Neural cell (in vitro differentiated cells): ENCODE measurements at regions not wholly inside any gene's neighbourhood (a gene's known extent, or its start where the extent isn't known, plus 50 kb on each side); places are given as distances from the start of the nearest gene placed in this dataset.

ENCODE experiments used
- H2AFZ ChIP-seq: fragments of 200-600, 300-800 bp; sonication (generic), shearing (Covaris generic); 2 replicates; pipeline ENCODE4 v1.6.0; 2014; ENCODE audit warnings: low read depth, mild to moderate bottlenecking, antibody characterized with exemption, low read length, moderate library complexity
- H3F3A ChIP-seq: fragments of 200-600 bp; shearing (Covaris generic); 2 replicates; pipeline ENCODE4 v1.6.1; 2016; ENCODE audit warnings: mild to moderate bottlenecking, moderate library complexity, mixed read lengths, antibody characterized with exemption, low read length; ENCODE audit not compliant: insufficient read depth, poor library complexity, severe bottlenecking
- H3K27ac ChIP-seq: fragments of 200-600, 300-800 bp; sonication (generic), shearing (Covaris generic); 2 replicates; pipeline ENCODE4 v1.5.1; 2014; ENCODE audit warnings: mild to moderate bottlenecking, low read length, moderate library complexity
- H3K27me3 ChIP-seq: fragments of 300-800, 200-600 bp; sonication (generic), shearing (Covaris generic); 2 replicates; pipeline ENCODE4 v1.6.0; 2014; ENCODE audit warnings: mild to moderate bottlenecking, low read depth, low read length, moderate library complexity; ENCODE audit not compliant: insufficient read depth
- H3K36me3 ChIP-seq: fragments of 300-800, 200-600 bp; sonication (generic), shearing (Covaris generic); 2 replicates; pipeline ENCODE4 v1.5.1; 2014; ENCODE audit warnings: mild to moderate bottlenecking, antibody characterized with exemption, low read length, moderate library complexity; ENCODE audit not compliant: insufficient read depth
- H3K4me2 ChIP-seq: fragments of 300-800, 200-600 bp; sonication (generic), shearing (Covaris generic); 2 replicates; pipeline ENCODE4 v1.6.0; 2014; ENCODE audit warnings: mild to moderate bottlenecking, low read length
- H3K4me3 ChIP-seq: fragments of 300-800, 200-600 bp; sonication (generic), shearing (Covaris generic); 2 replicates; pipeline ENCODE4 v1.5.1; 2014; ENCODE audit warnings: mild to moderate bottlenecking, low read length, moderate library complexity
- H3K79me2 ChIP-seq: fragments of 200-600 bp; shearing (Covaris generic); replicated peaks from 2 replicates; pipeline ENCODE4 v1.6.0; 2014; ENCODE audit warnings: mild to moderate bottlenecking, low read length, moderate library complexity; ENCODE audit not compliant: insufficient read depth
- H3K9ac ChIP-seq: fragments of 300-800, 200-600 bp; sonication (generic), shearing (Covaris generic); 2 replicates; pipeline ENCODE4 v1.6.1; 2016; ENCODE audit warnings: mild to moderate bottlenecking, low read length, mixed read lengths
- H3K9me2 ChIP-seq: fragments of 200-600 bp; shearing (Covaris generic); 2 replicates; pipeline ENCODE4 v1.6.1; 2016; ENCODE audit warnings: mild to moderate bottlenecking, low read length, mixed read lengths; ENCODE audit not compliant: insufficient read depth
- H3K9me3 ChIP-seq: fragments of 200-600, 300-800 bp; sonication (generic), shearing (Covaris generic); 2 replicates; pipeline ENCODE4 v1.6.1; 2016; ENCODE audit warnings: mild to moderate bottlenecking, mixed run types, low read length, moderate library complexity, mixed read lengths
- H4K20me1 ChIP-seq: fragments of 200-600 bp; shearing (Covaris generic); 2 replicates; pipeline ENCODE4 v1.6.1; 2016; ENCODE audit warnings: mild to moderate bottlenecking, mixed run types; ENCODE audit not compliant: insufficient read depth
- CTCF ChIP-seq: fragments of 450-650 bp; IDR thresholded peaks from 2 replicates; pipeline ENCODE4 v1.5.1; 2014; ENCODE audit warnings: antibody characterized with exemption, mild to moderate bottlenecking, moderate library complexity; ENCODE audit not compliant: poor library complexity, severe bottlenecking
- EP300 ChIP-seq: fragments of 450-650 bp; conservative IDR thresholded peaks from 2 replicates; pipeline ENCODE4 v1.6.1; 2014; ENCODE audit warnings: antibody characterized with exemption, mild to moderate bottlenecking, moderate library complexity; ENCODE audit not compliant: poor library complexity, severe bottlenecking
- EZH2 ChIP-seq: fragments of 200-600, 300-800 bp; shearing (Covaris generic), sonication (generic); IDR thresholded peaks from 2 replicates; pipeline ENCODE4 v1.6.1; 2014; ENCODE audit warnings: antibody characterized with exemption, low read length, borderline replicate concordance, mild to moderate bottlenecking; ENCODE audit not compliant: insufficient read depth, poor library complexity, severe bottlenecking
- MXI1 ChIP-seq: fragments of 450-650 bp; conservative IDR thresholded peaks from 2 replicates; pipeline ENCODE4 v1.6.1; 2014; ENCODE audit warnings: antibody characterized with exemption, mild to moderate bottlenecking; ENCODE audit not compliant: poor library complexity, severe bottlenecking
- POLR2AphosphoS5 ChIP-seq: IDR thresholded peaks from 2 replicates; pipeline ENCODE4 v1.6.1; 2012
- RAD21 ChIP-seq: fragments of 450-650 bp; conservative IDR thresholded peaks from 2 replicates; pipeline ENCODE4 v1.6.1; 2014; ENCODE audit warnings: antibody characterized with exemption, mild to moderate bottlenecking, moderate library complexity
- SMC3 ChIP-seq: fragments of 450-650 bp; conservative IDR thresholded peaks from 2 replicates; pipeline ENCODE4 v1.6.1; 2014; ENCODE audit warnings: antibody characterized with exemption, mild to moderate bottlenecking, moderate library complexity; ENCODE audit not compliant: poor library complexity
- TAF1 ChIP-seq: IDR thresholded peaks from 2 replicates; pipeline ENCODE4 v1.6.1; 2012; ENCODE audit warnings: low read depth
- TF ChIP-seq, protein P1 (sequence below): IDR thresholded peaks from 2 replicates; pipeline ENCODE4 v1.6.1; 2012; ENCODE audit warnings: borderline replicate concordance

DNA sequence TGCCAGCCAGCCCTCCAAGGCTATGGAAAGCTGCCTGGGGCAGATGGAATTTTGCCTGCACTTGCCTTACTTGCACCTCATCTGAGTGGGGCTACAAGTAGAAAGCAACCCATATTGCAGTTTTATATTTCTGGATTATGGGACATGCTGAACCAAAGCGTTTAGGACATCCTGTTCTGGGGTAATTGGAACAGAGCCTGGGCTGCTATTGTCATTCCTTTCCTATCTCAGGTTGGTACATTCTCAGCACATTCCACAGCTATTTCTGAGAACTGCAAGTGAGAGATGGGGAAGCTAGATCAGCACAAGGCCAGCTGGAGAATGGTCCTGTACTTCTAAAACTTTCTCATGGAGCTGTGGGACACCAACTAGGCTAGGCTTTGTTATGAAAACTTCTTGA, 713.8 kb downstream of the KCNT2 start:
- Histone ChIP-seq H3K79me2 (no peaks in the 10 kb centered on the region), H3F3A (no peaks in the 10 kb centered on the region), H3K36me3 (no peaks in the 10 kb centered on the region), H3K4me3 (no peak overlapping the region), H3K9ac (no peak overlapping the region), H3K27ac (no peak overlapping the region), H2AFZ (no peak overlapping the region), H4K20me1 (no peaks in the 10 kb centered on the region), H3K4me2 (no peak overlapping the region), H3K27me3 (no peaks in the 10 kb centered on the region), H3K9me3 (no peaks in the 10 kb centered on the region), H3K9me2 (no peaks in the 10 kb centered on the region)
- no peak for TF ChIP-seq EP300
- TF ChIP-seq POLR2AphosphoS5: no peak
- TF ChIP-seq CTCF: no peak
- no peak for TF ChIP-seq TAF1
- TF ChIP-seq MXI1: no peak
- no peak for TF ChIP-seq RAD21
- no peak for TF ChIP-seq SMC3
- TF ChIP-seq, protein P1, sequence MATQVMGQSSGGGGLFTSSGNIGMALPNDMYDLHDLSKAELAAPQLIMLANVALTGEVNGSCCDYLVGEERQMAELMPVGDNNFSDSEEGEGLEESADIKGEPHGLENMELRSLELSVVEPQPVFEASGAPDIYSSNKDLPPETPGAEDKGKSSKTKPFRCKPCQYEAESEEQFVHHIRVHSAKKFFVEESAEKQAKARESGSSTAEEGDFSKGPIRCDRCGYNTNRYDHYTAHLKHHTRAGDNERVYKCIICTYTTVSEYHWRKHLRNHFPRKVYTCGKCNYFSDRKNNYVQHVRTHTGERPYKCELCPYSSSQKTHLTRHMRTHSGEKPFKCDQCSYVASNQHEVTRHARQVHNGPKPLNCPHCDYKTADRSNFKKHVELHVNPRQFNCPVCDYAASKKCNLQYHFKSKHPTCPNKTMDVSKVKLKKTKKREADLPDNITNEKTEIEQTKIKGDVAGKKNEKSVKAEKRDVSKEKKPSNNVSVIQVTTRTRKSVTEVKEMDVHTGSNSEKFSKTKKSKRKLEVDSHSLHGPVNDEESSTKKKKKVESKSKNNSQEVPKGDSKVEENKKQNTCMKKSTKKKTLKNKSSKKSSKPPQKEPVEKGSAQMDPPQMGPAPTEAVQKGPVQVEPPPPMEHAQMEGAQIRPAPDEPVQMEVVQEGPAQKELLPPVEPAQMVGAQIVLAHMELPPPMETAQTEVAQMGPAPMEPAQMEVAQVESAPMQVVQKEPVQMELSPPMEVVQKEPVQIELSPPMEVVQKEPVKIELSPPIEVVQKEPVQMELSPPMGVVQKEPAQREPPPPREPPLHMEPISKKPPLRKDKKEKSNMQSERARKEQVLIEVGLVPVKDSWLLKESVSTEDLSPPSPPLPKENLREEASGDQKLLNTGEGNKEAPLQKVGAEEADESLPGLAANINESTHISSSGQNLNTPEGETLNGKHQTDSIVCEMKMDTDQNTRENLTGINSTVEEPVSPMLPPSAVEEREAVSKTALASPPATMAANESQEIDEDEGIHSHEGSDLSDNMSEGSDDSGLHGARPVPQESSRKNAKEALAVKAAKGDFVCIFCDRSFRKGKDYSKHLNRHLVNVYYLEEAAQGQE: no peak
- TF ChIP-seq EZH2: no peak

DNA sequence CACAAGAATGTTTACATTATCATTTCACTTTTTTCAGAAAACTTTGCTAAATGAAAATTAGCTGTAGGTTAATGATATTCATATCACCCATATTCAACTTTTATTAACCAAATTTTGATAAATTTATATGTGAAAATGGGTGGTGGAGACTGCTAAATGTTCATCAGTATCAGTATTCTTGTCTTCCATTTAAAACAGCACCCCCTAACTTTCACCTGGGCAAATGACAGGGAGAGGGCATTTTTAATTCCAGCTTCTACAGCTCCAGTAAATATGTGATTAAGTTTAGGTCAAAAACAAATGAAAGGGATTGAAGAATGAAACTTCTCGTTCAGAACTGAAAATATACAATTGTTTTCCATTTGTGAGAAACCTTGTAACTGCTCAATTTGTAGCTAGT, 722.2 kb downstream of the KCNT2 start:
- no peaks in the 10 kb centered on the region for H3K36me3 ChIP-seq
- no peak overlapping the region for H3K4me2 ChIP-seq
- H3K9me3 ChIP-seq: no peaks in the 10 kb centered on the region
- H3K9ac ChIP-seq: no peak overlapping the region
- H3K9me2 ChIP-seq: no peaks in the 10 kb centered on the region
- no peak overlapping the region for H3K27ac ChIP-seq
- H2AFZ ChIP-seq: no peak overlapping the region
- TF ChIP-seq, protein P1: no peak
- TF ChIP-seq CTCF (no peak), RAD21 (no peak), SMC3 (no peak), MXI1 (no peak), TAF1 (no peak), EP300 (no peak), POLR2AphosphoS5 (no peak), EZH2 (no peak)
- H3K27me3 ChIP-seq: no peaks in the 10 kb centered on the region
- H4K20me1 ChIP-seq: no peaks in the 10 kb centered on the region
- no peaks in the 10 kb centered on the region for H3F3A ChIP-seq
- no peak overlapping the region for H3K4me3 ChIP-seq
- no peaks in the 10 kb centered on the region for H3K79me2 ChIP-seq
